ENCODE measurements at regions not wholly inside any gene's neighbourhood (a gene's known extent, or its start where the extent isn't known, plus 50 kb on each side); places are given as distances from the start of the nearest gene placed in this dataset.

GRCh38 chr2:83602753-83603152 lies 856.3 kb downstream of the SUCLG1 start:
- TF ChIP-seq CTCF (IDR thresholded peaks at IDR 0.05): peak; percentile 45
- TF ChIP-seq ZFX (IDR thresholded peaks at IDR 0.05; ENCODE audit: borderline replicate concordance): no peak

Measured in 22Rv1 (cell line).